Astrocyte of the spinal cord (primary cell): ENCODE measurements at regions not wholly inside any gene's neighbourhood (a gene's known extent, or its start where the extent isn't known, plus 50 kb on each side); places are given as distances from the start of the nearest gene placed in this dataset.

Source experiments
- DNase-seq: peaks from one replicate; pipeline ENCODE4 v3.0.0; 2011; ENCODE audit warnings: low read depth, low spot score
- H3K4me3 ChIP-seq: 2 replicates; pipeline ENCODE4 v1.5.1; 2011; ENCODE audit warnings: low read depth, mild to moderate bottlenecking, low read length, moderate library complexity
- in situ Hi-C: cut with HindIII; loops from 2 replicates; pipeline ENCODE4 v1.10.0; 2017; ENCODE audit warnings: low sequenced_read_pairs
- TF ChIP-seq, protein P1 (sequence below): IDR thresholded peaks from 2 replicates; pipeline ENCODE4 v1.5.1; 2012; ENCODE audit warnings: low read depth, mild to moderate bottlenecking, low read length, inconsistent platforms

DNA sequence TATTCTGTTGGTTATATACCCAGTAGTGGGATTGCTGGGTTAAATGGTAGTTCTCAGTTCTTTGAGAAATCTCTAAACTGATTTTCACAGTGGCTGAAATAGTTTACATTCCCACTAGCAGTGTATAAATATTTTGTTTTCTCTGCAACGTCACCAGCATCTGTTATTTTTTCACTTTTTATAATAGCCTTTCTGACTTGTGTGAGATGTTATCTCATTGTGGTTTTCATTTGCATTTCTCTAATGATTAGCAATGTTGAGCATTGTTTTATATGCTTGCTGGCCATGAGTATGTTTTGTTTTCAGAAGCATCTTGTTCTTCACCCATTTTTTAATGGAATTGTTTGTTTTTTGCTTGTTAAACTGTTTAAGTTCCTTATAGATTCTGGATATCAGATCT, 612.7 kb upstream of the SGO1 start:
- TF ChIP-seq, protein P1, sequence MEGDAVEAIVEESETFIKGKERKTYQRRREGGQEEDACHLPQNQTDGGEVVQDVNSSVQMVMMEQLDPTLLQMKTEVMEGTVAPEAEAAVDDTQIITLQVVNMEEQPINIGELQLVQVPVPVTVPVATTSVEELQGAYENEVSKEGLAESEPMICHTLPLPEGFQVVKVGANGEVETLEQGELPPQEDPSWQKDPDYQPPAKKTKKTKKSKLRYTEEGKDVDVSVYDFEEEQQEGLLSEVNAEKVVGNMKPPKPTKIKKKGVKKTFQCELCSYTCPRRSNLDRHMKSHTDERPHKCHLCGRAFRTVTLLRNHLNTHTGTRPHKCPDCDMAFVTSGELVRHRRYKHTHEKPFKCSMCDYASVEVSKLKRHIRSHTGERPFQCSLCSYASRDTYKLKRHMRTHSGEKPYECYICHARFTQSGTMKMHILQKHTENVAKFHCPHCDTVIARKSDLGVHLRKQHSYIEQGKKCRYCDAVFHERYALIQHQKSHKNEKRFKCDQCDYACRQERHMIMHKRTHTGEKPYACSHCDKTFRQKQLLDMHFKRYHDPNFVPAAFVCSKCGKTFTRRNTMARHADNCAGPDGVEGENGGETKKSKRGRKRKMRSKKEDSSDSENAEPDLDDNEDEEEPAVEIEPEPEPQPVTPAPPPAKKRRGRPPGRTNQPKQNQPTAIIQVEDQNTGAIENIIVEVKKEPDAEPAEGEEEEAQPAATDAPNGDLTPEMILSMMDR, result no peak
- in situ Hi-C loops, result no loop called here
- no peak for DNase-seq
- H3K4me3 ChIP-seq, result no peak overlapping the region

DNA sequence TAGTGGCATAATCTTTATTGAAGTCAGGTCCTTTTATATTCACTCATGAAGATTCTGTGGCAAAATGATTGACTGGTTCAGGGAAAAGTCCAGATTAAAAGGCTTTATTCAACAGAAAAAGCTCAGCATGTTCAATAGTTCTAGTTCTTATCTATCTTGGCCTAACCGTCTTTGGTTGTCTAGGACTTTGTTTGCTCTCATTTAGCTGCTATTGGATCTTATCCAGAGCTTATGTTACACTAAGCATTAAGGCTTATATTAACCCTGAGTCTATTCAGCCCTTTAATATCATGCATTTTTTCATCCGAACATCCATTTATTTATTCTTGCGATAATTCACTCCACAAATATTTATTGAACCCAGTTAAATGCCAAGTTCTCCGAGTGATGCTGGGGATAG, 601.0 kb upstream of the SGO1 start:
- H3K4me3 ChIP-seq, result no peak overlapping the region
- no peak for DNase-seq
- TF ChIP-seq, protein P1, result no peak
- in situ Hi-C loops, result no loop called here

DNA sequence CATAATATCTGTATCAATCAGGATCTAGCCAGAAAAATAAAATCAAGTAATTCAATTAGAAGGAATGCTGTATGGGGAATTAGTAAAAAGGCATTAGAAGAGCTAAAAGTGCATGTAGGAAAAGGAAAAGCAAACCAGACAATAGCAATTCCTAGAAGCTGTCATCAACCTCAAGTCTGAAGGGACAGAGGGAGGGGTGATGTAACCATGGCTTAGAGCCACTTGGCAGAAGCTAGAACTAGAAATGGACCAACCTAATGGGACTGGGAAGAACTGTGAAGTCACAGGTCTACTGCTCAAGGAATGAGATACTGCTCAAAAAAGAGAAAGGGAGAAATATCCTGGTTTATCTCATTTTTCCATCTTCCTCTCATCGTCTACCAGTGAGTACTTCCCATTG, 590.7 kb upstream of the SGO1 start:
- in situ Hi-C loops, result no loop called here
- TF ChIP-seq, protein P1, result no peak
- no peak for DNase-seq
- H3K4me3 ChIP-seq, result no peak overlapping the region

DNA sequence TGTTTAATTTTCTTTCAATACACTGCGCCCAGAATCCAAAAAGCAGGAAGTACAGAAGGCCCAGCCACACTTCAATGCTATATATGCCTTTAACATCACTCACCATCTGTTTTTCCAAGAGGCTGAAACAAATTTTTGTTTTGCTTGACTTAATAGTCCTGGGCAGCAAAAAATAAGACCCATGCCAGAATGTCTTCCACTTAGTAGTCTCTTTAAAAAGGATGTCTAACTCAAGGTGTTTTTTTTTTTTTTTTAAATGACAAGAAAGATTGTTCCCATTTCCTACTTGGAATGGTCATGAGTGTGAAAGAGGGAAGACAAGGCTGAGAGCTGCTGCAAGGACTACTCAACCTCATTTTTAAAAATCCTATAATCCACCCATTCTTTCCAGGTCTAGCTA, 590.3 kb upstream of the SGO1 start:
- in situ Hi-C loops, result no loop called here
- no peak overlapping the region for H3K4me3 ChIP-seq
- DNase-seq, result no peak
- TF ChIP-seq, protein P1, result no peak

DNA sequence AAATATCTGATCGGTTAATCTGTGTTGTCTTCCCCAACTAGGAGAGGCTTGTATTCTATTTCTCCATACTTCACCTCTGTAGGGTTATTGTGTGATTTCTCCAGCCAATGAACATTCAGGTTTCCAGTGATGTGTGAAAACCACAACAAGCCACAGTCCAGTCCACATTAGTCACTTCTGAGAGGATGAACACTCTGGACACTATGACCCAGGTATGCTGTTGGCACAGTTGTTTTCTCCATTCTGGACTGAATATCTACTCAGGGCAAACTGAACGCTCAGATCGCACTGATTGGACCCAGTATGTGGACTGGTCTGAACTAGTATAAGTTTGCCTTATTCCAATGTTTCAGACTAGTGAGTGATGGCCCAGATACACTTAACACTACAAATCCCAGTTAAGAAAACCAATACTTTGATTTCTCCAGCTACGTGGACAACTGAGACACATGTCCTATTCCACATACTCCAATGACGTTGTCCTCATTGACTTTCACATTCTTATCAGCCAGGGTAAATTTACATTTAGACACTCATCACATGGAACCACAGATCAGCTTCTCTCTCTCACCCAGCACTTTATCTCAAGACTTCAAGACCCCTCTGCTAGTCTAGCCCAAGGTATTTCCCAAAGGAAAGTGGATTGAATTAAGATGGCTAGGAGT, 587.4 kb upstream of the SGO1 start:
- in situ Hi-C loops, result no loop called here

DNA sequence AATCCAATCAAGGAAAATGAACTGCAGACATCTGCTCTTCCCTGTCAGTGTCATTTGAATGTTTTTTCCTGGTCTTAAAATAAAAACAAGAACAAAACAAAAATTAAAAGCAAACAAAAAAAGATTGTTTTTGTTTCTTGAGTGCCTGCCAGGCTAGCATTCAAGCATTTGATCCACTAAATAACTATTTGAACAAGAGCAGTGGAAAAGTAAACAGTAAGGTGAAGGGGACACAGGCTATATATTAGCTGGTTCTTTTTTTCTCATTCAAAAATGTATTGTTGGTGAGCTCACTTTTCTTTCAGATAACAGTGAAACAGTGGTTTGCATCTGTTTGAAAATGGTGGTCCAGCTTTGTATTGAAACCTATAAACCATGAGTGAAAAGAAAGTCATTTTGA, 586.9 kb upstream of the SGO1 start:
- in situ Hi-C loops, result no loop called here
- no peak for DNase-seq
- H3K4me3 ChIP-seq, result no peak overlapping the region
- TF ChIP-seq, protein P1, result no peak

More for the DNA sequence above, 587.4 kb upstream of the SGO1 start:
- TF ChIP-seq, protein P1, result no peak
- no peak for DNase-seq
- no peak overlapping the region for H3K4me3 ChIP-seq
